GM18505 (cell line): ENCODE measurements at regions not wholly inside any gene's neighbourhood (a gene's known extent, or its start where the extent isn't known, plus 50 kb on each side); places are given as distances from the start of the nearest gene placed in this dataset.

Source experiments
- ATAC-seq: cut with Tn5 transposase; IDR thresholded peaks from one replicate; pipeline ENCODE4 v1.9.1; 2021; ENCODE audit not compliant: unreplicated experiment
- POLR2A ChIP-seq: IDR thresholded peaks from 4 replicates; pipeline ENCODE4 v1.6.1; 2011; ENCODE audit warnings: borderline replicate concordance; ENCODE audit not compliant: insufficient read depth, insufficient read length; ENCODE audit errors: extremely low read depth

- no peak for TF ChIP-seq POLR2A
- no peak for ATAC-seq
These were observed 233.8 kb downstream of the PIK3R1 start for GRCh38 chr5:68449380-68449779.

GRCh38 chr5:68450245-68450852, 234.8 kb downstream of the PIK3R1 start:
- no peak for TF ChIP-seq POLR2A
- no peak for ATAC-seq

GRCh38 chr5:68452286-68452685, 236.7 kb downstream of the PIK3R1 start:
- no peak for ATAC-seq
- no peak for TF ChIP-seq POLR2A

- no peak for ATAC-seq
- no peak for TF ChIP-seq POLR2A
These were observed 238.6 kb downstream of the PIK3R1 start for GRCh38 chr5:68454172-68454571.

- TF ChIP-seq POLR2A: no peak
- ATAC-seq: no peak
These were observed 239.2 kb downstream of the PIK3R1 start for GRCh38 chr5:68454766-68455165.

- TF ChIP-seq POLR2A: no peak
- ATAC-seq: no peak
These were observed 239.7 kb downstream of the PIK3R1 start for GRCh38 chr5:68455216-68455615.

- no peak for TF ChIP-seq POLR2A
- no peak for ATAC-seq
These were observed 241.2 kb downstream of the PIK3R1 start for GRCh38 chr5:68456756-68457217.

- ATAC-seq: no peak
- TF ChIP-seq POLR2A: no peak
These were observed 241.7 kb downstream of the PIK3R1 start for GRCh38 chr5:68457285-68457684.

GRCh38 chr5:68458416-68459021, 243.0 kb downstream of the PIK3R1 start:
- ATAC-seq: no peak
- no peak for TF ChIP-seq POLR2A

GRCh38 chr5:68459093-68459809, 243.7 kb downstream of the PIK3R1 start:
- no peak for TF ChIP-seq POLR2A
- ATAC-seq: no peak

GRCh38 chr5:68459810-68460139, 244.2 kb downstream of the PIK3R1 start:
- ATAC-seq: no peak
- TF ChIP-seq POLR2A: no peak

GRCh38 chr5:68460147-68460798, 244.7 kb downstream of the PIK3R1 start:
- TF ChIP-seq POLR2A: no peak
- no peak for ATAC-seq

GRCh38 chr5:68463606-68464005, 248.1 kb downstream of the PIK3R1 start:
- ATAC-seq: no peak
- TF ChIP-seq POLR2A: no peak
